Left renal cortex interstitium (tissue), 4 donors: ENCODE measurements at regions not wholly inside any gene's neighbourhood (a gene's known extent, or its start where the extent isn't known, plus 50 kb on each side); places are given as distances from the start of the nearest gene placed in this dataset.

ENCODE experiments used
- DNase-seq, 4 donors: peaks; one replicate each; pipeline ENCODE4 v3.0.0-alpha.2; 2013; ENCODE audit warnings: low read depth in 4 of 4, low spot score in 2 of 4, missing footprints in 1 of 4

DNA sequence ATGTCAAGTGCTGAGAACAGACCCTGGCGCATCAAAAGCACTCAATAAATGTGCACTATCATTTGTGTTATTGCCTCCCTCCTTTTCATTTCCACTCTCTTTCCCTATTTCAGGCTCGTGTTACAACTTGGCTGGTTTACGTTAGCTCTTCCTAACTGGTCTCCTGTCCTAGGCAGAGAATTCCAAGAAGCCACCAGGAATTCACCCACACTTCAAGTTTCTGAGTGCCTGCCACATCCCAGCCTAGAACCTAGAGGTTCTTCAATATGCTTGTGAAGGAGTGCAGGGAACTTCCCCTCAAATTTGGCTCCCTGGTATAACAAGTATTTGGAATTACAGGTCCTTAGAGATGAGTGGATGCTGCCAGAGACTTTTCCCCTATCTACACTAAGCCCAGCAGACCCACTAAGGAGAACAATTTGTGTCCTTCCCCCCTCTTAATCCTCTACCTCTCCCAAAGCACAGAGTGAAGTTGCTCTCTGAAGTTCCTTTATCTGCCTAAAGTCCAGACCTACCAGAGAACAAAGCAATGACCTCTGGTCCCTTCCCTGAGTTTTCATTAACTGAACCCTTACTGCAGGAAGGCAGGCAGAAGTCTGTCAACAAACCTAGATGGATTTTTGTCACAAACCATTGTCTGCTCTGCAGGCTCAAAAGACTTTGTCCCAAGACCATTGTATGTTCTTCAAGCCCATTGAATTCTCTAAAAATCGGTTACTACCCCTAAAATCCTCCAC is 201.6 kb upstream of the JARID2 start:
- no peak for DNase-seq

GRCh38 chr6:15044948-15045347 is 200.9 kb upstream of the JARID2 start:
- DNase-seq = no peak

DNA sequence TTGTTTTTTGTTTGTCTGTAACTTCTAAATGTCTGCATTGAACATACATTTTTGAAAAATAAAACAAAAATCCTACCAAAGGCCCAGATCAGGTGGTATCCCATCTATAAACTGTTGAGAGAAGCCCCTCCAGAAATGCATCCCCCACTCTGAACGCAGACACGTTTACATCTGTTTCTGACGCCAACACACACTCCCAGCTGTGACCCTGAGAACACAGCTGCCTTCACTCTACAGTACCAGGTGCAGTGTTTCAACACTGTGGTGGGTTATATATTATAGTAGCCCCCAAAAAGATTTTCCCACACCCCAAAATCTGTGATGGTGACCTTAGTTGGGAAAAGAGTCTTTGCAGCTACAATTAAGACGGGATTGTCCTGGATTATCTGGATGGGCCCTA is 199.1 kb upstream of the JARID2 start:
- no peak for DNase-seq

- DNase-seq = no peak
These were observed 197.5 kb upstream of the JARID2 start for GRCh38 chr6:15048367-15048766.

DNA sequence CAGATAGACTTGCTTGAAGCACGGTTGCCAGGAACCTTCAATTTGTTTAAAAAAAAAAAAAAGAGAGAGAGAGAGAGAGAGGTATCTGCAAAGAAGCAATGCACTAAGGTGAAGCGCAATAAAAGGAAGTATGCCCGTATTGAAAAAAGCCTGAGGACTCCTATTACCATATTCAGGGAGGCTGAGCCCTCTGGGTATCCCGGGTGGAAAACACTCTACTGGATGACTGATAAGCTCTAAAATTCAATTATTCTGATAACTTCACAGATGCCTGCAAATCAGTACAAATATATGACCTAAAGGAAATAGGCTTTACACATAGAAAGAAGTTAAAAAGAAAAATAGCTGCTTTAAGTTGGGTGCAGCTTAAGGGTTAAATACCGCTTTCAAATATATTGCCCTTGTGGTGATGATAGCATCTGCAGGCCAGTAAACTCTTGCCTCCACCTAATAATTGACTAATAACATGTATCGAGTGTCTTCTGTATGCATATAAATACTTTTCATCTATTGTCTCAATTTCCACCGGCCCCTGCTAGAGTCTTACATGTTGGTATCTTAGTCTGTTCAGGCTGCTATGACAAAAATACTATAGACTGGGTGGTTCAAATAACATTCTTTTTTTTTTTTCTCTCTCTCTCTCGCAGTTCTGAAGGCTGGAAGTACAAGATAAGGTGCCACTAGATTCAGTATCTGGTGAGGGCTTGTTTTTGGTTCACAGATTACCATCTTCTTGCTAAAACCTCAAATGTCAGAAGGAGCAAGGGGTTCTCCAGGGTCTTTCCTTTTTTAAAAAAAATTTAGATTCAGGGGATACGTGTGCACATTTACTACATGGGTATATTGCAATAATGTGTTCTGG is 187.4 kb upstream of the JARID2 start:
- no peak for DNase-seq

DNA sequence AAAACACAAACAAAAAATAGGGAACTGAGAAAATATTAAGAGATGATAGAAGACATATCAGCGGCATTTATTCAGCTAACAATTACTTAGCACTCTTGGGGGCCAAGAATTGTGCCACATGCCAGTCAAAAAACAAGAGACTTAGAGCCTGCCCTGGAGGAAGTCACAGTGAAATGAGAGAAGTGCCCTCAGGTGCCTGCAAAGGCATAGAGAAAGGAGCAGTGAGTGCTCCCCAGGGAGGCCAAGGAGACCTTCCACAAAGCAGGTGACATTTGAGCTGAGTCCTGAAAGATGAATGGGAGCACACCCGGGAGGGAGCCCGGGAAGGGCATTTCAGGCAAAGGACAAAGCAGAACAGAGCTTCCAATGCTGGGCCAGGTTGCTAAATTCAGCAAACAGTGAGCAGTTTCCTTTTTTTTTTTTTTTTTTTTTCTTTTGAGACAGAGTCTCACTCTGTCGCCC is 184.7 kb upstream of the JARID2 start:
- no peak for DNase-seq

GRCh38 chr6:15061908-15062515 is 183.9 kb upstream of the JARID2 start:
- no peak for DNase-seq

DNA sequence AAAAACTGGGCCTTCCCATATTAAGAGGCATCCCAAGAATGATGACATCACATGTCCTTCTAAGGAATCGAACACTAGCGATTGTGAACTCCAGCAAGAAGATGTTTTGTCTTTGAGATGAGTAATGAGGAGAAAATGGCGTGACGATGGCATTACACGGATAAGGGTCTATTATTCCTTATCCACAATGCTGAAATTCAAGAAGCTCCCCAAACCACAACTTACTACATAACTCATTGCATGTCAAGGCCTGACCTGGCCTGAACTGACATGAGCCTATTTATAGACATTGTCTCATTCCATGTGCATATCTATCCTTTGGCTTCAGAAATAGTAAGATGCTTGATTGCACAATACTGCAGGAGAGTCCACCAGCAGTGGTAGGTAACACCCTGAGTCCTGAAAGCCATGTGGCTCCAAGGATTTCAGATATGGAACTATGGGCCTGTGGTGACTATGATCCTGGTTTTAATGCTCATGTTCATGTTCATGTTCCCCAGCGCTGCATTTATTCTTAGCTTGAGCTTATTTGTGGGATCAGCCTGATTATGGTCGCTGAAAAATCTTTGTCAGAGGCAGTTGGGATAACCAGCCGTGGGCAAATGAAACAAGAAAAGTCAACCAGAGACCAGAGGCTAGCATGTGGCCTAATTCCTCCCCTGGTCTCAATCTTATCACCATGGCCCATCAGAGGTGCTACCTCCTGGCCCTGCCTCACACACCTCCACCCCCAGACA is 183.2 kb upstream of the JARID2 start:
- DNase-seq = no peak

GRCh38 chr6:15063253-15063853 is 182.5 kb upstream of the JARID2 start:
- no peak for DNase-seq

DNA sequence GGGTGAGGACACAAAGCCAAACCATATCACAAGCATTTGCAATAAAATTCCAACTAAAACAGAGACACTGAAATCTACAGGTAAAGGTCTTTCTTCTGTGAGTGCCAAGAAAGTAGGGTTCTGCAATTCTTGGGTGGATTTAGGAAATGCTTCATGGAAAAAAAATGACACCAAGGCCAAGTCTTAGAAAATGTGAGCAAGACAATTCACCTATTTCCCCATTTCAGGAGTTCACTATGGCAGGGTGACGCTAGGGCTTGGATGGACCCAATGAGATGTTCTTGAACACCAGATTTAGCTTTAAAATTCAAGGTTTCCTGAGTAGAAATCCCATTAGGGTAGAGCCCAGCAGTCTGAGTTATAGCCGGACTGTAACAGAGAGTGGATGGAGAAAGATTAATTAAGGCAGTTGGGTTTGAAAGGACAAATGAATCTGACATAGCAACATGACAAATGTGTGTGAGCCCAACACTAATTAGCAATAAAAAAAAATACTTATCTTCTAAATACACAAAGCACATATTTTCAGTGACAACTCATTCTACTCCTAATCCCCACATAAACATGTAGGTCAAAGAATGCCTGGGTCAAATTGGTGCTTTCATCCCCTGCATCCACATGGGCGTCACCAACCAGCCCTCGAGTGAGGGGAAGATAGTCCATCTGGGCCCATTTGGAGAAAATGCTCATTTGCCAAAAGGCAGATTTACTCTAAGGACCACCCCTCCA is 180.4 kb upstream of the JARID2 start:
- peak; percentile 60 to 79 (median 66) for DNase-seq

DNA sequence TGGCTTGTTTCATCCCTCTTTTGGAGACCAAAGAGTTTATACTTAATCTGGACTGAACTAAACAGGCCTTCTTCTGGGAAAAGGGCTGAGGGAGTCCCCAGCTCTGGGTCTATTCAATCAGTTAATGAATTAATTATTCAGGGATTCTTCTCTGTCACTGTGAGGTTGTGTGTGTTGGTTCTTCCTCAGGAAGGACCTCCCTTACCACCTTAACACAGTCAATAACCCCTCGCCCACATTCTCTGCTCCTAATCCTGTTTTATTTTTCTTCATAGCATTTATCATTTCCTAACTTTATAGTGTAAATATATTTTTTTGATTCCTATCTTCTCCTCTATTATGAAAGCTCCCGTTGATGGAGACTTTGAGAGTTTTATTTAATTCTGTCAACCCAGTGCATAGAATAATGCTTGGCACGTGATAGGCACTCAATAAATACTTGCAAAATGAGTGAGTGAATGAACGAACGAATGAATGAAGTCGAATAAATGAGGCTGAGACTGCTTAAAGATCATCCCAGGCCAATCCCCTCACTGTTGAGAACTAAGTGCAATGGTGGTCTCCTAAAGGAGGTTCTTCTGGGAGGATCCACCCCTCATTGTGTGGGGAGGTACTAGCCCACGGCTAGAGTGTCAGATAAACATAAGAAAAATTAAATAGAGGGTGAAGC is 179.6 kb upstream of the JARID2 start:
- no peak for DNase-seq

- DNase-seq = no peak
These were observed 172.5 kb upstream of the JARID2 start for GRCh38 chr6:15073344-15073789.

DNA sequence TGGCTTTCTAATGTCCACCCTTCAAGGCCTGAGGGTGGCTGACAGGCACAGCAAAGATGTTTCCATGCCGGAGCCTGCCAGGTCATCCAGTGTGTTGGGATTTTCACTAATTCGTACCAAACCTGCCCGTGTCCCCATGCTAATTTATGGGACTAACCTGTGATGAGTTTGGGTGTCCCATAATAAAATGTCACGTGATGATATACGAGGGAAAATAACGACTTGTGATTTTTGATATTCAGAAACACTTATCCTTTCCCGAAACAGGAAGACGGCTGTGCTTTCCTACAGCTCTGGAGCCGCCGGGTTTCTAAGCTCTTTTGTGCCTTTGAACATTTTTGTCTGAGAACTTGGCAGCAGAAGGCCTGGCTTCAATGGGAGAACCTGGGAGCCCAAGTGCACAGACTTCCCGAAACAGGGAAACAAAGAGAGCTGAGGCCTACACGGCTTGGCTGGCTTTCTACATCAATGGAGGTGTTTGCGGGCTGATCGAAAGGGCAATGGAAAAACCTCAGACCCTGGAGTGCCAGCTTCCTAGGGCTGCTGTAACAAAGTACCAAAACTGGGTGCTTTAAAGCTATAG is 171.9 kb upstream of the JARID2 start:
- no peak for DNase-seq

DNA sequence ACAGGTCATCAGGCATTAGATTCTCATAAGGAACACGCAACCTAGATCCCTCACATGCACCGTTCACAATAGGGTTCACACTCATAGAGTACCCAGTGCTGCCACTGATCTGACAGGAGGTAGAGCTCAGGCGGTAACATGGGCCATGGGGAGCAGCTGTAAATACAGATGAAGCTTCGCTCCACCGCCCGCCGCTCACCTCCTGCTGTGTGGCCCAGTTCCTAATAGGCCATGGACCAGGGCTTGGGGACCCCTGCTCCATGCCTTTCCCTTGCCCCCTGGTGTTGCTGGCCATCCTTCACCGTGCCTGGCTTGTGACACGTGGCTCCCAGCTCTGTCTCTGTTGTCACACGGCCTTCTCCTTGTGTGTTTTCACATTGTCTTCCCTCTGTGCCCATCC is 171.1 kb upstream of the JARID2 start:
- no peak for DNase-seq

DNA sequence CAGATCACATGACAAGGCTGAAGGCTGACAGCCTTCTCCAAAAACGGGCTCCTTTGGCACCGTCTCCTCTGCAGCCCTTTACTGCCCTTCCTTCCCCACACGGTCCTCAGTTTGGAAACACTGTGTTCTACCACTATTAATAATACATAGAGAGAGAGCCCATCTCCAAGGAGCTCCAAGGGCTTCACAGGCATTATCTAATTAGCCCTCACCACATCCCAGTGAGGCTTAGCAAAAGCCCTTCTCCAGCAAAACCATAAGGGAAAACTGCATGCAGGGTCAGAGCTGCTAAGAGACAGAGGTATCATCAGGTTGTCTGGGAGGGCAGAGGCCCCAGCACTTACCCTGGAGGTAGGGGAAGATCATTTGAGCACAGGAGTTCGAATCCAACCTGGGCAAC is 169.3 kb upstream of the JARID2 start:
- DNase-seq = no peak

GRCh38 chr6:15077006-15077405 is 168.9 kb upstream of the JARID2 start:
- DNase-seq = no peak

- DNase-seq = no peak
These were observed 167.9 kb upstream of the JARID2 start for GRCh38 chr6:15077961-15078360.

DNA sequence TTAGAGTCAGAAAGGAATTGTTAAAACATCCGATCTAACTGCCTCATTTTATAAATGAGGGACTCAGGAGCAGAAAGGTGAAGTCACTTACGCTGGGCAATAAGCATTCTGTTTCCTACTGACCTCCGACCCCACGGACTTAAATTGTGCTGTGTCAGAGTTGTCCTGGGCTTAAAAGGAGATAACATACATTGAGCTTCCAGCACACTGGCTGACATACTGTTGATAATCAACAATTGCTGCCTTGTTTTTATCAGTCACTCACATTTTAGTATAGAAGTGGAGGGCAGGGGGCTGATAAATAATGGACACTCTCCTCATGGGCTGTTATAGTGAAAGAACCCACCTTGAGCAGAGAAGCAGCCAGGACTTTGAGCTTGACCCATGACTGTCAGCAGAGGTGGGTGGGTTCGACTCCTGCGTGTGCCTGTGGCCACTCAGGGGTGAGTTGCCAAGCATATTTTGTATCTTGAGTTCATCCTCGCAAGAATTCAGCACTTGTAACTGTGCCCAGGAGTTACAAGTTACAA is 166.5 kb upstream of the JARID2 start:
- DNase-seq = no peak

DNA sequence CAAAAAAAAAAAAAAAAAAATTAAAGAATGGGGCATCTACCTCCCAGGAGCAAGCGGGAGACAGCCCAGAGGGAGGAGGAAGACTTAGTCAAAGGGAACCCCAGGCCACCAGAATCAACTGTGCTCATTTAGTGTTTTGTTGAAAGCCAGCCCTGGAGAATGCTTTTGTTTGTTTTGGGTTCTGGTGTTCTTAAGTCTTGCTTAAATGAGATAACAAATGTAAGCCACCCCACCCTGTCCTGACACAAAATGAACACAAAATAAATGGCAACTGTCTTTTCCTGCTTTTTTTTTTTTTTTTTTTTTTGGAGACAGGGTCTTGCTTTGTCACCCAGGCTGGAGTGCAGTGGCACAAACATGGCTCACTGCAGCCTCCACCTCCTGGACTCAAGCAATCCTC is 165.0 kb upstream of the JARID2 start:
- DNase-seq = no peak
